ENCODE measurements at regions not wholly inside any gene's neighbourhood (a gene's known extent, or its start where the extent isn't known, plus 50 kb on each side); places are given as distances from the start of the nearest gene placed in this dataset.

- no peaks in the 10 kb centered on the region for H3K79me2 ChIP-seq (ENCODE audit: control insufficient read depth, insufficient read depth, low read length)
- H3K4me1 ChIP-seq (ENCODE audit: control insufficient read depth, extremely low read depth, insufficient read depth, low read length), result no peaks in the 10 kb centered on the region
- no peak overlapping the region for H3K4me3 ChIP-seq (replicated peaks in 1 of 4; ENCODE audit: control extremely low read depth in 1 of 4, insufficient read depth in 1 of 4, low read depth in 3 of 4, low read length in 4 of 4)
- H3K27me3 ChIP-seq (ENCODE audit: control insufficient read depth, insufficient read depth, low read length), result no peaks in the 10 kb centered on the region
- no peak for DNase-seq (ENCODE audit: low read depth in 2 of 2)
- H3K9me3 ChIP-seq (ENCODE audit: control insufficient read depth, insufficient read depth, low read depth, low read length), result no peaks in the 10 kb centered on the region
- no peak overlapping the region for H3K9ac ChIP-seq (ENCODE audit: insufficient read depth, low read length)
- H4K20me1 ChIP-seq (ENCODE audit: control insufficient read depth, extremely low read depth, insufficient read depth, low read length), result no peaks in the 10 kb centered on the region
- H3K4me2 ChIP-seq (ENCODE audit: extremely low read depth, insufficient read depth, low read length), result no peak overlapping the region
- H3K27ac ChIP-seq (ENCODE audit: insufficient read depth, low read length), result no peak overlapping the region
- no peaks in the 10 kb centered on the region for H3K36me3 ChIP-seq (ENCODE audit: control insufficient read depth, insufficient read depth, low read length)
- TF ChIP-seq CTCF (conservative IDR thresholded peaks at IDR 0.05 in 1 of 2, IDR thresholded peaks at IDR 0.05 in 1 of 2; ENCODE audit: low read depth in 1 of 2, low read length in 2 of 2) (no peak), EZH2 (IDR thresholded peaks at IDR 0.05; ENCODE audit: low read length, missing control alignments) (no peak)
- no peak overlapping the region for H2AFZ ChIP-seq (ENCODE audit: low read length)
These were observed 257.0 kb upstream of the AUTS2 start for GRCh38 chr7:69341288-69341687.

GRCh38 chr7:69342154-69342884, 256.0 kb upstream of the AUTS2 start:
- Histone ChIP-seq H3K4me3 (replicated peaks in 1 of 4; ENCODE audit: control extremely low read depth in 1 of 4, insufficient read depth in 1 of 4, low read depth in 3 of 4, low read length in 4 of 4) (no peak overlapping the region), H3K27ac (ENCODE audit: insufficient read depth, low read length) (no peak overlapping the region)
- DNase-seq (ENCODE audit: low read depth in 2 of 2), result peak in 1 of 2 donors; percentile 77

DNA sequence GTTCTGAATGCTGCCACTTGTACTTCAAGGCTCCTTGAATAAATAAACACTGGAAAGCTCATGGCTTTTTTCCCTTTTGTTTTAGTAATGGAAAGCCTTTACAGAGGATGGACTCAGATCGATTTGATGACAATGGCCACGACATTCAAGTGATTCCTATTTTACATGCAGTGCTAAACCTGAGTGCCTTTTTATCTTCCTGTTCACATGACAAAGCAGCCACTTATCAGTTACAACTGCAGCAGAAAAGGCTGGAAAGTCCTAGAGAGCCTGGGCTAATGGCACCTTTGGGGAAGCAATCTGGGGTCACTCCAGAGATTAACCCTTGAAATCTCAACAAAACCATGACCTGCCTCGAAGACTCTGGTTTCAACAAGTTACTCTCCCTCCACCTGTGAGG, 249.0 kb upstream of the AUTS2 start:
- Histone ChIP-seq H4K20me1 (ENCODE audit: control insufficient read depth, extremely low read depth, insufficient read depth, low read length) (no peaks in the 10 kb centered on the region), H3K4me2 (ENCODE audit: extremely low read depth, insufficient read depth, low read length) (no peak overlapping the region), H3K27me3 (ENCODE audit: control insufficient read depth, insufficient read depth, low read length) (no peaks in the 10 kb centered on the region), H3K36me3 (ENCODE audit: control insufficient read depth, insufficient read depth, low read length) (no peaks in the 10 kb centered on the region), H3K79me2 (ENCODE audit: control insufficient read depth, insufficient read depth, low read length) (no peaks in the 10 kb centered on the region), H3K27ac (ENCODE audit: insufficient read depth, low read length) (no peak overlapping the region), H3K9ac (ENCODE audit: insufficient read depth, low read length) (no peak overlapping the region), H3K9me3 (ENCODE audit: control insufficient read depth, insufficient read depth, low read depth, low read length) (no peaks in the 10 kb centered on the region), H2AFZ (ENCODE audit: low read length) (no peak overlapping the region), H3K4me1 (ENCODE audit: control insufficient read depth, extremely low read depth, insufficient read depth, low read length) (no peaks in the 10 kb centered on the region), H3K4me3 (replicated peaks in 1 of 4; ENCODE audit: control extremely low read depth in 1 of 4, insufficient read depth in 1 of 4, low read depth in 3 of 4, low read length in 4 of 4) (no peak overlapping the region)
- TF ChIP-seq EZH2 (IDR thresholded peaks at IDR 0.05; ENCODE audit: low read length, missing control alignments) (no peak), CTCF (conservative IDR thresholded peaks at IDR 0.05 in 1 of 2, IDR thresholded peaks at IDR 0.05 in 1 of 2; ENCODE audit: low read depth in 1 of 2, low read length in 2 of 2) (no peak)
- DNase-seq (ENCODE audit: low read depth in 2 of 2), result no peak

More at GRCh38 chr7:69342154-69342884, 256.0 kb upstream of the AUTS2 start:
- H2AFZ ChIP-seq (ENCODE audit: low read length), result no peak overlapping the region
- no peaks in the 10 kb centered on the region for H3K4me1 ChIP-seq (ENCODE audit: control insufficient read depth, extremely low read depth, insufficient read depth, low read length)
- H3K9me3 ChIP-seq (ENCODE audit: control insufficient read depth, insufficient read depth, low read depth, low read length), result no peaks in the 10 kb centered on the region
- no peak overlapping the region for H3K9ac ChIP-seq (ENCODE audit: insufficient read depth, low read length)
- no peak for TF ChIP-seq EZH2 (IDR thresholded peaks at IDR 0.05; ENCODE audit: low read length, missing control alignments)
- no peak for TF ChIP-seq CTCF (conservative IDR thresholded peaks at IDR 0.05 in 1 of 2, IDR thresholded peaks at IDR 0.05 in 1 of 2; ENCODE audit: low read depth in 1 of 2, low read length in 2 of 2)
- no peaks in the 10 kb centered on the region for H3K27me3 ChIP-seq (ENCODE audit: control insufficient read depth, insufficient read depth, low read length)
- no peaks in the 10 kb centered on the region for H3K36me3 ChIP-seq (ENCODE audit: control insufficient read depth, insufficient read depth, low read length)
- no peak overlapping the region for H3K4me2 ChIP-seq (ENCODE audit: extremely low read depth, insufficient read depth, low read length)
- H4K20me1 ChIP-seq (ENCODE audit: control insufficient read depth, extremely low read depth, insufficient read depth, low read length), result no peaks in the 10 kb centered on the region
- no peaks in the 10 kb centered on the region for H3K79me2 ChIP-seq (ENCODE audit: control insufficient read depth, insufficient read depth, low read length)

Measured in fibroblast of lung (primary cell).